Effector CD8-positive, alpha-beta T cell (primary cell): ENCODE measurements at regions not wholly inside any gene's neighbourhood (a gene's known extent, or its start where the extent isn't known, plus 50 kb on each side); places are given as distances from the start of the nearest gene placed in this dataset.

Source experiments
- DNase-seq: peaks from one replicate; lab custom pipeline; 2025; lab: John Stamatoyannopoulos, UW

GRCh38 chr6:156057869-156058268 lies 602.2 kb upstream of the NOX3 start:
- DNase-seq, result no peak

DNA sequence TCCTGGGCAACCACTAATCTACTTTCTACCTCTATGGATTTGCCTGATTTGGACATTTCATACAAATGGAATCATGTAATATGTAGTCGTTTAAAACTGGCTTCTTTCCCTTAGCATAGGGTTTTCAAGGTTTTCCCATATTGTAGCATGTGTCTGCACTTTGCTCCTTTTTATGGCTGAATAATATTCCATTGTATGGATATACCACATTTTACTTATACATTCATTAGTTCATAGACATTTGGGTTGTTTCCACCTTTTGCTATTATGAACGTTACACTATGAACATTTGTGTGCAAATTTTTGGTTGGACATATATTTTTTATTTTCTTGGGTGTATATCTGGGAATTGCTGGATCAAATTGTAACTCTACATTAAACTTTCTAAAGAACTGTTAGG lies 600.4 kb upstream of the NOX3 start:
- DNase-seq, result no peak

GRCh38 chr6:156053626-156054025 lies 598.0 kb upstream of the NOX3 start:
- no peak for DNase-seq

GRCh38 chr6:156046841-156047449 lies 591.3 kb upstream of the NOX3 start:
- no peak for DNase-seq

DNA sequence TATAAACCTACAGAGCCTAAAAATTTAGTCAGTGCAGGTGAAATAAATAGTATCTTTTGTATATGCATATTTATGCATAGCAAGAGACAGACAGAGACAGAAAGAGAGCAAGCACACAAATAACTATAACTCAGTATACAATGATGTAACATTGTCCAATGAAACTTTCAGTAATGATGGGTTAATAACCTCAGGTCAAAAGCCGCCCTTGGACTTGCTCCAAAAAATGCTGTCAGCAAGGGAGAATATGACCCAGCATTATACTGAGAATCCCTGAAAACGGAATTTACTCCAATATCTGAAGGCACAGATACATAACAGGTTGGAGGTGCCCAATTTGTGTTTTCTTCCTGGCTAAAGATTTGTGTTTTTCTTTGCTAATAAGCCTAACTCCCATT lies 590.6 kb upstream of the NOX3 start:
- no peak for DNase-seq

DNA sequence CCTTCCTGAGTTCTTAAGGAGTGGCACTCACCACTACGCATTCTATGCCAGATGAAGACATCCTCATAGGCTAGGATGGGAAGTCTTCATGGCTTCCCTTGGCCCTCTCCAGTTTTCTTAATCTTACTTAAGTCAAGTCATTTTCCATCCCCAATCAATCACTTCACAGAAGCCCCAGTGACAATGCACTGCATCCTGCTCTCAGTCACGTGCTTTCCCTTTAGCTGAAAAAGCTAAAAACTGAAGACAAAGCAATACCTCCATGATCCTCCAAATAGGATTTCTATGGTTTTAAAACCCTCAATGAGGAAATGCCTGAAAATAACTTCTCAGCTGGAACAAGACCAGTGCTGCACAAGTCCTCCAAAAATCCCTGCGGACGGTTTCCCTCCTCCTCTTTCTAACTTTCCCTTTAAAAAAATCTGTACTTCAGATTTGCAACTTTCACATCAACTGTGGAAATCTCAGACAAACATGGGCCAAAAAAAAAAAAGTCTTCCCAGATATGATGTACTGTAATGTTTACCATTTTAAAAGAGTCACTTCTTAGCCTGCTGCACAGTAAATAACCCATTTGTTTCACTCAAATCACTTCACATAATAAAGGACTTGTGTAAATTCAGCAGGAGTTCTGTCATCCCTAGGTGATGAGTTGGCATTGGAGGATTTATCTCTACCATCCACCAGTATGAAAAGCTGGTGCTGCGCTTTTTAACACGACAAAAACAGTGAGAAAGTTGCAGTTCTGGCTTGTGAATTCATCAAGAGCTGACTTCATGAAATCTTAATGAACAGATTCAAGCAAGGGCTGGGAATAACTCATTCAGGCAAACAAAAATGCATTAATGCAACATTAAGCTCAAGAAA lies 590.0 kb upstream of the NOX3 start:
- DNase-seq, result no peak

DNA sequence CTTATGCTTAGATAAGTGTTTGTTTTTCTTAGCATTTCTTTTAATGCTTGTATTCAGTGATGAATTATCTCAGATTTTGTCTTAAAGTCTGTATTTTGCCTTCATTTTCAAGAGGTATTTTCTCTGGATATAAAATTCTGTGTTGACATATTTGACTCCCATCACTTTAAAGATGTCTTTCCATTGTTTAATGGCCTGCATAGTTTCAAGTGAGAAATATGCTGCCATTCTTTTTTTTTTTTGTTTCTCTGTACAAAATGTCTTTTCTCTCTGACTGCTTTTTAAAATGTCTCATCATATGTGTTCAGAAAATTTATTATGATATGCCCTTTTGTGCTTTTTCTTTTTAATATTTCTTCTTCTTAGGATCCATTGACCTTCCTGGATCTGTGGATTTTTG lies 578.0 kb upstream of the NOX3 start:
- DNase-seq, result no peak

DNA sequence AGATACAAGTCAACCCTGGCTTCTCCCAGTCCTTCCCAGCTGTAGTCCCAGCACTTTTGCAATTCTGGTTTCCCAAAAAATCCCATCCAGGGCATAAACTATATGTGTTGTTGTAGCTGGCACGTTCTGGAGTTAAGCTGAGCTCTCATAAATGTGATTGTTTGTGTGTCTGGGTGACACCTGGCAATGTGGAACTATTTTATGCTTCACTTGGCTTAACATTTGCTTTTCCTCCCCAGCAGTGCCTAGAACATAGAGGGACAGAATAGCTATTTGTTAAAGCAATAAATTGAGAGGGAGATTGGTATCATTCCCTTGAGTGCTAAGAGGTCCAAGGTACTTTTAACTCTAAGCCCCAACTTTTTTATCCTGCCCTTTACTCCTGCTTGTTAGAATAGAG lies 575.9 kb upstream of the NOX3 start:
- no peak for DNase-seq

GRCh38 chr6:156030053-156030452 lies 574.4 kb upstream of the NOX3 start:
- DNase-seq, result no peak

GRCh38 chr6:156029286-156029985 lies 573.8 kb upstream of the NOX3 start:
- no peak for DNase-seq

- no peak for DNase-seq
Observed at GRCh38 chr6:156028335-156029131, 572.9 kb upstream of the NOX3 start.

DNA sequence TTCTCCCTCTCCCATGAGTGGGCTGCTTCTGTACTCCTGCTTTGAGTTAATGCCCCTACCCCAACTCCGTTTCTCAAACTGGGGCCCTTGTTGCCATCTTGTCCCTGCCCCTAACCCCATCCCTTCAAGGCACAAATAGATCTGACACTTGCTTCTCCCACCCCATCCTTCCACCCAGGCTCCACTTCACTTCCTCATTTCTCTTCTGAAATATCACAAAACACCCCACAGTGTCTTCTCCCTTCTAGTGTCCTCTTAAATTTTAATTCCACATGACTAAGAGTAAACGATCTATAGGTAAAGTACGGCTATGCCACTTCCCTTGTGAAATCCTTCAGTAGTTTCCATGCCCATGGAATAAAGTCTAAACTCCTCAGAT lies 571.6 kb upstream of the NOX3 start:
- DNase-seq, result no peak

GRCh38 chr6:156026486-156027247 lies 571.0 kb upstream of the NOX3 start:
- no peak for DNase-seq

- no peak for DNase-seq
Observed at GRCh38 chr6:156024339-156024738, 568.7 kb upstream of the NOX3 start.

DNA sequence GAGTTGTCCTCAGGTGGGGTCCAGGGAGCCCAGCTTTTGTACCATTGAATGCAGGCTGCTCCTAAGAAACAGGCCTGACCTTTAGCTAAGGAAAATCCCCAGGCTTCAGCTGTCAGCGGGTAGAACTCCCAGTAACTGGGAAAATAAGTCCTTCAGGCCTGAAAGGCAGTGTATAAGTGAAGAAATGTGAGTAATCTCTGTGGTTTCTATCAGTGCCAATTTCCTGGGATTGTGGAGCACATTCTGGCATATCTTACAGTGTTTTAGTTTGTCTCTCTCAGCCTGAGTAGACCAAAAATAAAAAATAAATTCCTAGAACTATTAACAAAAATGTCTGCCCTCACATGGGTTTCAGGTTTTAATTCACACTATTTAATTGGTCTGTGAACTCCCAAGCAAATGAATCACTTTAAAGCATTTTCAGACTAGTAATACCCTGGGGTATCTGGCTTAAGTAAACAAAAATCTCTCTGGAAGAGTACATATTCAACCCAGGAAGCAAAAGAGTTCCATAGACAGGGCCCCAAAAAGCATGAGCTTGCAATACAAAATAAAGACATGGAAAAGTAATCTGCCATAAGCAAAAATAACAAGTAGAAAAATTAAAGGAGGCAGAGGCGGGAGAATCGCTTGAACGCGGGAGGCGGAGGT lies 566.2 kb upstream of the NOX3 start:
- DNase-seq, result no peak

DNA sequence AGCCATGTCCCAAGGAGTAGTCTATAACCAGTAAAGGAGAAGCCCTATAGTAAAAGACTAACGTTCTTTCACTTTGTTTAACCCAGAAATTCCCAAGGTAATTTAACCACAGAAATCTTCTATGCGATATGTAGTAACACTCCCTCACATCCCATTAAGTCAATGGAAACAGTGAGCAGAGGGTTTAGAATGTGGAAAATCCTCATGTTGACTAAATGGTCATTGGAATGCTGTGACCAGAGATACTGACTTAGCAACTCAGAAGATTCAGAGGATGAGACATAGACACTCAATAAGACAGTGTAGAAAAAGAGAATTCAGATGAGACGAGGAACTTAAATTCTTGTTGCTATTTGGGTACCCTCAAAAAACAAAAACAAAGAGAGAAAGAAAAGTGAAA lies 562.2 kb upstream of the NOX3 start:
- DNase-seq, result no peak

- no peak for DNase-seq
Observed at GRCh38 chr6:156016186-156016976, 560.7 kb upstream of the NOX3 start.

DNA sequence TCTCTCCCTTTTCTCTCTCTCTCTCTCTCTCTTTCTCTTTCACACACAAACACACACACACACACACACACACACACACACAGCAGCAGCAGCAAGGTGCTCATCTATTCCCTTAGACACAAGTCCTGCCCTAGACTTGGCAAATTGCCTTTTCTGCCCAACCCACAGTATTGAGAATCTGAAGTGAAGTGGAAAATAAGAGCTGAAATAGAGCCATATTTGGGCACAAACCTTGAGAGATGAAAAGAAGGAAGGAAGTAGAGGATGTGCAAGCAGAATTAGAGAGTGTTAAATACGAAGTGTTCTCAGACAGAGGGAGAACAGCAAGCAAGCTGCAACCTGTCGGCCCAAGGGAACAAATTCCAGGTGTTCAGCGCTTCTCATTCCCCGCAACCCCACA lies 557.5 kb upstream of the NOX3 start:
- no peak for DNase-seq

GRCh38 chr6:156009656-156010055 lies 554.0 kb upstream of the NOX3 start:
- no peak for DNase-seq

- no peak for DNase-seq
Observed at GRCh38 chr6:156004796-156005195, 549.2 kb upstream of the NOX3 start.
